ENCODE measurements at regions not wholly inside any gene's neighbourhood (a gene's known extent, or its start where the extent isn't known, plus 50 kb on each side); places are given as distances from the start of the nearest gene placed in this dataset.
"Not testable (repeated sequence)": the region's sequence is repeated elsewhere in the genome, so short reads cannot be mapped to it uniquely, and the experiment has no call there.

DNA sequence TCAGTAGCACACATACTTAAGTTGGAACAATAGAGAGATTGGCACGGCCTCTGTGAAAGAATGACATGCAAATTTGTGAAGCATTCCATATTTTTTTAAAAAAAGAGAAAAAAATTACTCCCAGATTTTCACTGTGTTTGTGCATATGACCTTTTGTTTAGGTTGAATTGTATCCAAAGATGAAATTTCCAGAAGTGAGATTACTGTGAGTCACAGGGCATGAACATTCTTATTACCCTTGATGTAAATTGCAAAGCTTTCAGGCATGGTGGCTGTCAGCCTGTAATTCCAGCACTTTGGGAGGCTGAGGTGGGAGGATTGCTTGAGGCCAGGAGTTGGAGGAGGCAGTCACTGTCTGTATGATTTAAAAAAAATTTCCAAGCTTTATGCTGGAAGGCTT lies 329.5 kb downstream of the ZNF37A start:
- TF ChIP-seq, protein P1, sequence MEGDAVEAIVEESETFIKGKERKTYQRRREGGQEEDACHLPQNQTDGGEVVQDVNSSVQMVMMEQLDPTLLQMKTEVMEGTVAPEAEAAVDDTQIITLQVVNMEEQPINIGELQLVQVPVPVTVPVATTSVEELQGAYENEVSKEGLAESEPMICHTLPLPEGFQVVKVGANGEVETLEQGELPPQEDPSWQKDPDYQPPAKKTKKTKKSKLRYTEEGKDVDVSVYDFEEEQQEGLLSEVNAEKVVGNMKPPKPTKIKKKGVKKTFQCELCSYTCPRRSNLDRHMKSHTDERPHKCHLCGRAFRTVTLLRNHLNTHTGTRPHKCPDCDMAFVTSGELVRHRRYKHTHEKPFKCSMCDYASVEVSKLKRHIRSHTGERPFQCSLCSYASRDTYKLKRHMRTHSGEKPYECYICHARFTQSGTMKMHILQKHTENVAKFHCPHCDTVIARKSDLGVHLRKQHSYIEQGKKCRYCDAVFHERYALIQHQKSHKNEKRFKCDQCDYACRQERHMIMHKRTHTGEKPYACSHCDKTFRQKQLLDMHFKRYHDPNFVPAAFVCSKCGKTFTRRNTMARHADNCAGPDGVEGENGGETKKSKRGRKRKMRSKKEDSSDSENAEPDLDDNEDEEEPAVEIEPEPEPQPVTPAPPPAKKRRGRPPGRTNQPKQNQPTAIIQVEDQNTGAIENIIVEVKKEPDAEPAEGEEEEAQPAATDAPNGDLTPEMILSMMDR (IDR thresholded peaks at IDR 0.05; ENCODE audit: insufficient read depth, low read length) = not testable (repeated sequence)
- not testable (repeated sequence) for TF ChIP-seq GABPA, POLR2AphosphoS5 (IDR thresholded peaks at IDR 0.05; ENCODE audit: low read depth)
- TF ChIP-seq, protein P2, sequence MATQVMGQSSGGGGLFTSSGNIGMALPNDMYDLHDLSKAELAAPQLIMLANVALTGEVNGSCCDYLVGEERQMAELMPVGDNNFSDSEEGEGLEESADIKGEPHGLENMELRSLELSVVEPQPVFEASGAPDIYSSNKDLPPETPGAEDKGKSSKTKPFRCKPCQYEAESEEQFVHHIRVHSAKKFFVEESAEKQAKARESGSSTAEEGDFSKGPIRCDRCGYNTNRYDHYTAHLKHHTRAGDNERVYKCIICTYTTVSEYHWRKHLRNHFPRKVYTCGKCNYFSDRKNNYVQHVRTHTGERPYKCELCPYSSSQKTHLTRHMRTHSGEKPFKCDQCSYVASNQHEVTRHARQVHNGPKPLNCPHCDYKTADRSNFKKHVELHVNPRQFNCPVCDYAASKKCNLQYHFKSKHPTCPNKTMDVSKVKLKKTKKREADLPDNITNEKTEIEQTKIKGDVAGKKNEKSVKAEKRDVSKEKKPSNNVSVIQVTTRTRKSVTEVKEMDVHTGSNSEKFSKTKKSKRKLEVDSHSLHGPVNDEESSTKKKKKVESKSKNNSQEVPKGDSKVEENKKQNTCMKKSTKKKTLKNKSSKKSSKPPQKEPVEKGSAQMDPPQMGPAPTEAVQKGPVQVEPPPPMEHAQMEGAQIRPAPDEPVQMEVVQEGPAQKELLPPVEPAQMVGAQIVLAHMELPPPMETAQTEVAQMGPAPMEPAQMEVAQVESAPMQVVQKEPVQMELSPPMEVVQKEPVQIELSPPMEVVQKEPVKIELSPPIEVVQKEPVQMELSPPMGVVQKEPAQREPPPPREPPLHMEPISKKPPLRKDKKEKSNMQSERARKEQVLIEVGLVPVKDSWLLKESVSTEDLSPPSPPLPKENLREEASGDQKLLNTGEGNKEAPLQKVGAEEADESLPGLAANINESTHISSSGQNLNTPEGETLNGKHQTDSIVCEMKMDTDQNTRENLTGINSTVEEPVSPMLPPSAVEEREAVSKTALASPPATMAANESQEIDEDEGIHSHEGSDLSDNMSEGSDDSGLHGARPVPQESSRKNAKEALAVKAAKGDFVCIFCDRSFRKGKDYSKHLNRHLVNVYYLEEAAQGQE (IDR thresholded peaks at IDR 0.05; ENCODE audit: insufficient replicate concordance, low read depth) = not testable (repeated sequence)
